ENCODE measurements at regions not wholly inside any gene's neighbourhood (a gene's known extent, or its start where the extent isn't known, plus 50 kb on each side); places are given as distances from the start of the nearest gene placed in this dataset.

GRCh38 chr20:39660226-39660625, 698.1 kb downstream of the DHX35 start:
- ChIA-PET CTCF (no interaction called here), POLR2A (no interaction called here)
- intact Hi-C loops (cut with DNase I, micrococcal nuclease) = no loop called here
- Mint-ChIP-seq H3K4me1 (ENCODE audit: low read depth) (no peaks in the 10 kb centered on the region), H3K9me3 (no peaks in the 10 kb centered on the region), H3K27me3 (no peaks in the 10 kb centered on the region), H3K27ac (no peak overlapping the region), H3K36me3 (ENCODE audit: low read depth) (no peaks in the 10 kb centered on the region), H3K4me3 (no peak overlapping the region)
- DNase-seq (no peak), ATAC-seq (ENCODE audit: poor library complexity) (no peak)
- Histone ChIP-seq H3K36me3 (ENCODE audit: insufficient read depth, low read length) (no peaks in the 10 kb centered on the region), H3K9me3 (ENCODE audit: control insufficient read depth in 1 of 2, insufficient read depth in 1 of 2, low read length in 2 of 2) (peaks cover 0 to 5% of the 10 kb centered on the region in 2 experiments), H3K27ac (ENCODE audit: low read depth in 1 of 2, low read length in 2 of 2) (no peak overlapping the region), H3K4me1 (ENCODE audit: insufficient read depth, low read length) (no peaks in the 10 kb centered on the region), H3K27me3 (ENCODE audit: control insufficient read depth in 1 of 2, insufficient read depth in 2 of 2, low read length in 2 of 2) (no peaks in the 10 kb centered on the region), H3K4me3 (ENCODE audit: low read length) (no peak overlapping the region)
- no peak for TF ChIP-seq CTCF (IDR thresholded peaks at IDR 0.05)

- peaks cover 0 to 5% of the 10 kb centered on the region in 2 experiments for H3K9me3 ChIP-seq (ENCODE audit: control insufficient read depth in 1 of 2, insufficient read depth in 1 of 2, low read length in 2 of 2)
- ChIA-PET CTCF (no interaction called here), POLR2A (no interaction called here)
- no peaks in the 10 kb centered on the region for H3K27me3 ChIP-seq (ENCODE audit: control insufficient read depth in 1 of 2, insufficient read depth in 2 of 2, low read length in 2 of 2)
- no peaks in the 10 kb centered on the region for H3K9me3 Mint-ChIP-seq
- no peak for DNase-seq
- no peak for ATAC-seq (ENCODE audit: poor library complexity)
- no peak overlapping the region for H3K4me3 ChIP-seq (ENCODE audit: low read length)
- no peaks in the 10 kb centered on the region for H3K4me1 ChIP-seq (ENCODE audit: insufficient read depth, low read length)
- H3K36me3 Mint-ChIP-seq (ENCODE audit: low read depth) = no peaks in the 10 kb centered on the region
- no peaks in the 10 kb centered on the region for H3K36me3 ChIP-seq (ENCODE audit: insufficient read depth, low read length)
- no peak overlapping the region for H3K27ac Mint-ChIP-seq
- intact Hi-C loops (cut with DNase I, micrococcal nuclease) = no loop called here
- no peak for TF ChIP-seq CTCF (IDR thresholded peaks at IDR 0.05)
- no peaks in the 10 kb centered on the region for H3K27me3 Mint-ChIP-seq
- no peaks in the 10 kb centered on the region for H3K4me1 Mint-ChIP-seq (ENCODE audit: low read depth)
- no peak overlapping the region for H3K4me3 Mint-ChIP-seq
- no peak overlapping the region for H3K27ac ChIP-seq (ENCODE audit: low read depth in 1 of 2, low read length in 2 of 2)
Measured at GRCh38 chr20:39658662-39659409, 696.7 kb downstream of the DHX35 start.

DNA sequence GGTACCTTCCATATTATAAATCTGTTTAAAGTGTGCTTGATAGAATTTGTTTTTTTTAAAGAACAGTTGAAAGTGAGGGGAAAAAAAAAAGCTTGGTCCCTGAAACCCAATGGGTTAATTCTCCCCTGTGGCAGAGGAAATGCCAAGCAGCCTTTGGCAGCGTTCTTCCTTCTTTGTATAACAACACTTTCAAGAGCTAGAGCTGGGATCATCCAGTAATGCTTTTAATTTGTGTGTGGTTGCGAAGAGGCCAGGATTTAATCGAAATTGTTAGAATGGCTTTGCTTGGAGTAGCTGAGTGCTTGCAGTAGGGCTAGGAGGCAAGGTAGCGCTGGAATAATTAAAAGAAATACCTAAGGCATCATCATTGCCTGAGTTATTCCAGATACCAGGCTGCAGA, 692.0 kb downstream of the DHX35 start:
- H3K27ac Mint-ChIP-seq = no peak overlapping the region
- H3K4me1 Mint-ChIP-seq (ENCODE audit: low read depth) = no peaks in the 10 kb centered on the region
- Histone ChIP-seq H3K27ac (ENCODE audit: low read depth in 1 of 2, low read length in 2 of 2) (no peak overlapping the region), H3K9me3 (ENCODE audit: control insufficient read depth in 1 of 2, insufficient read depth in 1 of 2, low read length in 2 of 2) (peaks cover 0 to 17% of the 10 kb centered on the region in 2 experiments), H3K4me1 (ENCODE audit: insufficient read depth, low read length) (no peaks in the 10 kb centered on the region), H3K36me3 (ENCODE audit: insufficient read depth, low read length) (no peaks in the 10 kb centered on the region), H3K4me3 (ENCODE audit: low read length) (no peak overlapping the region), H3K27me3 (ENCODE audit: control insufficient read depth in 1 of 2, insufficient read depth in 2 of 2, low read length in 2 of 2) (no peaks in the 10 kb centered on the region)
- no peak for TF ChIP-seq CTCF (IDR thresholded peaks at IDR 0.05)
- ATAC-seq (ENCODE audit: poor library complexity) = no peak
- DNase-seq = no peak
- CTCF ChIA-PET = no interaction called here
- intact Hi-C loops (cut with DNase I, micrococcal nuclease) = no loop called here
- POLR2A ChIA-PET = no interaction called here
- no peaks in the 10 kb centered on the region for H3K36me3 Mint-ChIP-seq (ENCODE audit: low read depth)
- no peaks in the 10 kb centered on the region for H3K9me3 Mint-ChIP-seq
- H3K4me3 Mint-ChIP-seq = no peak overlapping the region
- H3K27me3 Mint-ChIP-seq = peaks cover 13% of the 10 kb centered on the region
